CD8-positive, alpha-beta memory T cell (primary cell): ENCODE measurements at regions not wholly inside any gene's neighbourhood (a gene's known extent, or its start where the extent isn't known, plus 50 kb on each side); places are given as distances from the start of the nearest gene placed in this dataset.

Experiments
- CTCF ChIA-PET: fragments of 350-600 bp; sonication (Branson Sonifier 250); formaldehyde crosslinking; loops from one replicate; lab custom pipeline; 2021; ENCODE audit warnings: antibody characterized with exemption; lab: Charles Lee
- POLR2A ChIA-PET: fragments of 350-600 bp; sonication (Branson Sonifier 250); formaldehyde crosslinking; loops from one replicate; lab custom pipeline; 2021; ENCODE audit warnings: antibody characterized with exemption; lab: Charles Lee
- DNase-seq, 5 donors: peaks; one replicate each; pipeline versions ENCODE4 v3.0.0 to v3.0.0-alpha.2; 2020 to 2022; ENCODE audit warnings: mixed read lengths in 1 of 5
- H3K27ac ChIP-seq: one replicate; pipeline ENCODE4 v1.7.0; 2013; ENCODE audit warnings: low read depth, mild to moderate bottlenecking, low read length, moderate library complexity
- H3K27me3 ChIP-seq: 2 replicates; pipeline ENCODE4 v1.7.0; 2013; ENCODE audit warnings: low read length, mild to moderate bottlenecking; ENCODE audit not compliant: insufficient read depth, poor library complexity, severe bottlenecking
- H3K36me3 ChIP-seq: 2 replicates; pipeline ENCODE4 v1.7.0; 2013; ENCODE audit warnings: mild to moderate bottlenecking, low read length, moderate library complexity; ENCODE audit not compliant: insufficient read depth
- H3K4me1 ChIP-seq: 2 replicates; pipeline ENCODE4 v1.7.0; 2013; ENCODE audit warnings: mild to moderate bottlenecking, low read length, moderate library complexity; ENCODE audit not compliant: insufficient read depth
- H3K4me3 ChIP-seq: 2 replicates; pipeline ENCODE4 v1.7.0; 2013; ENCODE audit warnings: mild to moderate bottlenecking, low read length
- H3K9me3 ChIP-seq: 2 replicates; pipeline ENCODE4 v1.7.0; 2013; ENCODE audit warnings: mild to moderate bottlenecking, low read length
- H3K27ac Mint-ChIP-seq, 8 donors: one replicate each; pipeline ENCODE4 v1.8.0; 2020 to 2021; ENCODE audit warnings: mixed read lengths in 8 of 8, mild to moderate bottlenecking in 6 of 8, inconsistent platforms in 3 of 8, moderate library complexity in 3 of 8
- H3K27me3 Mint-ChIP-seq, 2 donors: one replicate each; pipeline ENCODE4 v1.8.0; 2020 to 2021; ENCODE audit warnings: mixed read lengths in 2 of 2, mild to moderate bottlenecking in 1 of 2, moderate library complexity in 1 of 2
- H3K36me3 Mint-ChIP-seq, 3 donors: one replicate each; pipeline ENCODE4 v1.8.0; 2020 to 2021; ENCODE audit warnings: mixed read lengths in 3 of 3, inconsistent platforms in 1 of 3, mild to moderate bottlenecking in 1 of 3
- H3K4me1 Mint-ChIP-seq, 3 donors: one replicate each; pipeline ENCODE4 v1.8.0; 2020 to 2021; ENCODE audit warnings: mixed read lengths in 3 of 3, inconsistent platforms in 1 of 3, mild to moderate bottlenecking in 1 of 3
- H3K4me3 Mint-ChIP-seq, 7 donors: one replicate each; pipeline ENCODE4 v1.8.0; 2020 to 2021; ENCODE audit warnings: mixed read lengths in 7 of 7, mild to moderate bottlenecking in 6 of 7, moderate library complexity in 4 of 7, inconsistent platforms in 2 of 7
- H3K9me3 Mint-ChIP-seq, 5 donors: one replicate each; pipeline ENCODE4 v1.8.0; 2020 to 2022; ENCODE audit warnings: mixed read lengths in 5 of 5, mild to moderate bottlenecking in 3 of 5, moderate library complexity in 2 of 5, inconsistent platforms in 1 of 5

- H3K27ac ChIP-seq, result no peak overlapping the region
- POLR2A ChIA-PET, result no interaction called here
Observed at GRCh38 chr18:64365106-64365505, 216.2 kb upstream of the LINC00305 start.

GRCh38 chr18:64337673-64338072, 188.8 kb upstream of the LINC00305 start:
- Histone ChIP-seq H3K9me3 (no peaks in the 10 kb centered on the region), H3K4me1 (no peaks in the 10 kb centered on the region), H3K4me3 (no peak overlapping the region), H3K27me3 (no peaks in the 10 kb centered on the region), H3K27ac (no peak overlapping the region), H3K36me3 (no peaks in the 10 kb centered on the region)
- Mint-ChIP-seq H3K9me3 (peaks cover 0 to 10% (median 2%) of the 10 kb centered on the region in 5 donors), H3K27me3 (no peaks in the 10 kb centered on the region), H3K36me3 (no peaks in the 10 kb centered on the region), H3K27ac (no peak overlapping the region), H3K4me1 (no peaks in the 10 kb centered on the region), H3K4me3 (no peak overlapping the region)
- DNase-seq, result no peak
- ChIA-PET POLR2A (no interaction called here), CTCF (no interaction called here)

More at GRCh38 chr18:64365106-64365505, 216.2 kb upstream of the LINC00305 start:
- no peaks in the 10 kb centered on the region for H3K27me3 Mint-ChIP-seq
- no peaks in the 10 kb centered on the region for H3K4me1 Mint-ChIP-seq
- Histone ChIP-seq H3K4me1 (no peaks in the 10 kb centered on the region), H3K27me3 (no peaks in the 10 kb centered on the region), H3K9me3 (no peaks in the 10 kb centered on the region), H3K36me3 (no peaks in the 10 kb centered on the region), H3K4me3 (no peak overlapping the region)
- no peak for DNase-seq
- CTCF ChIA-PET, result no interaction called here
- H3K9me3 Mint-ChIP-seq, result peaks cover 4 to 14% (median 6%) of the 10 kb centered on the region in 5 donors
- no peaks in the 10 kb centered on the region for H3K36me3 Mint-ChIP-seq
- no peak overlapping the region for H3K27ac Mint-ChIP-seq
- H3K4me3 Mint-ChIP-seq, result no peak overlapping the region

- Histone ChIP-seq H3K27me3 (no peaks in the 10 kb centered on the region), H3K4me3 (no peak overlapping the region), H3K4me1 (no peaks in the 10 kb centered on the region), H3K9me3 (no peaks in the 10 kb centered on the region), H3K27ac (no peak overlapping the region), H3K36me3 (no peaks in the 10 kb centered on the region)
- Mint-ChIP-seq H3K4me3 (no peak overlapping the region), H3K27me3 (no peaks in the 10 kb centered on the region), H3K4me1 (no peaks in the 10 kb centered on the region), H3K36me3 (no peaks in the 10 kb centered on the region), H3K27ac (no peak overlapping the region), H3K9me3 (peaks cover 2 to 10% (median 4%) of the 10 kb centered on the region in 5 donors)
- no peak for DNase-seq
- ChIA-PET POLR2A (no interaction called here), CTCF (no interaction called here)
Observed at GRCh38 chr18:64337018-64337417, 188.1 kb upstream of the LINC00305 start.

GRCh38 chr18:64334748-64335147, 185.9 kb upstream of the LINC00305 start:
- Histone ChIP-seq H3K27ac (no peak overlapping the region), H3K36me3 (no peaks in the 10 kb centered on the region), H3K27me3 (no peaks in the 10 kb centered on the region), H3K9me3 (no peaks in the 10 kb centered on the region), H3K4me1 (no peaks in the 10 kb centered on the region), H3K4me3 (no peak overlapping the region)
- H3K4me3 Mint-ChIP-seq, result no peak overlapping the region
- H3K9me3 Mint-ChIP-seq, result peaks cover 2 to 8% (median 5%) of the 10 kb centered on the region in 5 donors
- no peak overlapping the region for H3K27ac Mint-ChIP-seq
- no peak for DNase-seq
- POLR2A ChIA-PET, result no interaction called here
- no peaks in the 10 kb centered on the region for H3K27me3 Mint-ChIP-seq
- no peaks in the 10 kb centered on the region for H3K4me1 Mint-ChIP-seq
- CTCF ChIA-PET, result no interaction called here
- H3K36me3 Mint-ChIP-seq, result no peaks in the 10 kb centered on the region

GRCh38 chr18:64333584-64333983, 184.7 kb upstream of the LINC00305 start:
- Histone ChIP-seq H3K9me3 (no peaks in the 10 kb centered on the region), H3K27me3 (no peaks in the 10 kb centered on the region), H3K4me3 (no peak overlapping the region), H3K36me3 (no peaks in the 10 kb centered on the region), H3K27ac (no peak overlapping the region), H3K4me1 (no peaks in the 10 kb centered on the region)
- no peak for DNase-seq
- no peaks in the 10 kb centered on the region for H3K27me3 Mint-ChIP-seq
- H3K9me3 Mint-ChIP-seq, result peaks cover 2 to 8% (median 8%) of the 10 kb centered on the region in 5 donors
- H3K4me1 Mint-ChIP-seq, result no peaks in the 10 kb centered on the region
- ChIA-PET POLR2A (no interaction called here), CTCF (no interaction called here)
- H3K4me3 Mint-ChIP-seq, result no peak overlapping the region
- H3K27ac Mint-ChIP-seq, result no peak overlapping the region
- H3K36me3 Mint-ChIP-seq, result no peaks in the 10 kb centered on the region

- CTCF ChIA-PET, result no interaction called here
- Mint-ChIP-seq H3K36me3 (no peaks in the 10 kb centered on the region), H3K27ac (no peak overlapping the region), H3K4me3 (no peak overlapping the region), H3K9me3 (peaks cover 2 to 9% (median 6%) of the 10 kb centered on the region in 5 donors), H3K4me1 (no peaks in the 10 kb centered on the region), H3K27me3 (no peaks in the 10 kb centered on the region)
- Histone ChIP-seq H3K27me3 (no peaks in the 10 kb centered on the region), H3K27ac (no peak overlapping the region), H3K4me1 (no peaks in the 10 kb centered on the region), H3K9me3 (no peaks in the 10 kb centered on the region), H3K36me3 (no peaks in the 10 kb centered on the region), H3K4me3 (no peak overlapping the region)
- POLR2A ChIA-PET, result no interaction called here
- no peak for DNase-seq
Observed at GRCh38 chr18:64332835-64333234, 183.9 kb upstream of the LINC00305 start.

- H3K9me3 Mint-ChIP-seq, result peaks cover 2 to 9% (median 6%) of the 10 kb centered on the region in 5 donors
- H3K36me3 Mint-ChIP-seq, result no peaks in the 10 kb centered on the region
- H3K27me3 ChIP-seq, result no peaks in the 10 kb centered on the region
- ChIA-PET POLR2A (no interaction called here), CTCF (no interaction called here)
- no peak overlapping the region for H3K4me3 ChIP-seq
- no peaks in the 10 kb centered on the region for H3K9me3 ChIP-seq
- no peak overlapping the region for H3K27ac Mint-ChIP-seq
- no peak overlapping the region for H3K27ac ChIP-seq
- no peaks in the 10 kb centered on the region for H3K4me1 Mint-ChIP-seq
- H3K4me3 Mint-ChIP-seq, result no peak overlapping the region
- no peaks in the 10 kb centered on the region for H3K36me3 ChIP-seq
- H3K27me3 Mint-ChIP-seq, result no peaks in the 10 kb centered on the region
- DNase-seq, result no peak
- no peaks in the 10 kb centered on the region for H3K4me1 ChIP-seq
Observed at GRCh38 chr18:64331419-64331818, 182.5 kb upstream of the LINC00305 start.

GRCh38 chr18:64330931-64331330, 182.0 kb upstream of the LINC00305 start:
- Mint-ChIP-seq H3K27me3 (no peaks in the 10 kb centered on the region), H3K4me3 (no peak overlapping the region), H3K27ac (no peak overlapping the region), H3K36me3 (no peaks in the 10 kb centered on the region), H3K4me1 (no peaks in the 10 kb centered on the region), H3K9me3 (peaks cover 0 to 9% (median 6%) of the 10 kb centered on the region in 5 donors)
- H3K9me3 ChIP-seq, result no peaks in the 10 kb centered on the region
- DNase-seq, result no peak
- H3K4me1 ChIP-seq, result no peaks in the 10 kb centered on the region
- POLR2A ChIA-PET, result no interaction called here
- H3K27me3 ChIP-seq, result no peaks in the 10 kb centered on the region
- no peak overlapping the region for H3K27ac ChIP-seq
- CTCF ChIA-PET, result no interaction called here
- no peak overlapping the region for H3K4me3 ChIP-seq
- H3K36me3 ChIP-seq, result no peaks in the 10 kb centered on the region

GRCh38 chr18:64330161-64330560, 181.3 kb upstream of the LINC00305 start:
- no peak overlapping the region for H3K27ac ChIP-seq
- POLR2A ChIA-PET, result no interaction called here
- H3K4me1 ChIP-seq, result no peaks in the 10 kb centered on the region
- Mint-ChIP-seq H3K27me3 (no peaks in the 10 kb centered on the region), H3K36me3 (no peaks in the 10 kb centered on the region), H3K4me1 (no peaks in the 10 kb centered on the region), H3K9me3 (peaks cover 2 to 9% (median 6%) of the 10 kb centered on the region in 5 donors), H3K4me3 (no peak overlapping the region), H3K27ac (peak overlapping the region in 1 of 8 donors; percentile 28)
- H3K36me3 ChIP-seq, result no peaks in the 10 kb centered on the region
- CTCF ChIA-PET, result no interaction called here
- no peaks in the 10 kb centered on the region for H3K27me3 ChIP-seq
- no peak overlapping the region for H3K4me3 ChIP-seq
- no peaks in the 10 kb centered on the region for H3K9me3 ChIP-seq
- no peak for DNase-seq
